HG03442 (cell line): ENCODE measurements at regions not wholly inside any gene's neighbourhood (a gene's known extent, or its start where the extent isn't known, plus 50 kb on each side); places are given as distances from the start of the nearest gene placed in this dataset.
"Not testable (repeated sequence)": the region's sequence is repeated elsewhere in the genome, so short reads cannot be mapped to it uniquely, and the experiment has no call there.

Experiments used
- ATAC-seq: cut with Tn5 transposase; IDR thresholded peaks from one replicate; pipeline ENCODE4 v1.9.1; 2021; ENCODE audit warnings: mild to moderate bottlenecking, moderate library complexity; ENCODE audit not compliant: unreplicated experiment

- no peak for ATAC-seq
Measured at GRCh38 chr2:21814588-21815149, 690.9 kb downstream of the TDRD15 start.

DNA sequence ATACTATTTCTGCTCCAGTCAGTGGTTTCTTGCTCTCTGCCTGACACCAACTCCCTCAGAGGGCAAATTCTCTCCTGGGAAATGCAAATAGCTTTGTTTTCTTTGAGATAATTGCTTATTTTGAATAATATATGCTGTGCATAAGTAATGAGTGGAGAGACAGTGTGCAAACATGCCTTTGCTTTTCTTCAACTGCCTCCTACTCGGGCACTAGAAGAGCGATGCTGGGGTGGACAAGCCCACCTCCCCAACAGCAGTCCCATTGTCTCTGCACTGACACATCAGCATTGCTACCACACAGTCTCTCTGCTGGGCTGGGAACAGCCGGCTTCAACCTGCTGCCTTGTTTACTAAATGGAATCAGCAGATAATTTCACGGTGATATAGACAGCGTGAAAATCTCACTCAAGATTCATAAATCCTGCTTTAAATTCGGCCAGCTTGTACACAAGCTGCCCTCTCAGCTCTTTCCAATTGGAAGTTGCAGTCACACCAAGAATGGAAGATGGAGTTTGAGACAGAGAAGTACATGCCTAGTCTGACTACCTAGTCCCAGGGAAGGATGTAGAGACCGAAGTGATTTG is 694.5 kb downstream of the TDRD15 start:
- ATAC-seq = no peak

- ATAC-seq = no peak
Measured at GRCh38 chr2:21819454-21819853, 695.7 kb downstream of the TDRD15 start.

GRCh38 chr2:21820271-21820670 is 696.5 kb downstream of the TDRD15 start:
- no peak for ATAC-seq

DNA sequence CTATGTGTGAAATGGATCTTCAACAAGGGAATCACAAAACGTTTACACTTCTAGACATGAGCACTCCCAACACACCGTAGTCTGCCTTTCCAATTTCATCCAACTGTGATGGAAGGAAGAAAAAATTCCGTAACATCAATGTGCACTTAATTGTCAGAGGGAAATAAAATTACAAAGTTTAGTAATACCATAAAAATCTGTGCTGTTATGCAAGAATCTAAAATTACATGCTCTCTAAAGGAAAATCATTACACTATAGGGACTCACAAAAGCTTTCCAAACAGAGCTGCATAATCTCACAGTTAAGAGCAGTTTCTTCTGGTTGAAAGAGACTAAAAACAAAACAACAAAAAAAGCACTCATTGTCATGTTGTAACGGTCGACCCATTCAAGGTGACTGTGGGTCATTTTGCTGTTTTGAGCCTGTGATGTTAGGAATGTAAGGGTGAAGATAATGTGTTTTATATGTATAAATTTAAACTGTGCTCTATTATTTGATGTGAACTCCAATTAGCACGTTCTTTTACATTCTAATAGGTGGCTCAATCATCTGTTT is 698.0 kb downstream of the TDRD15 start:
- no peak for ATAC-seq

- ATAC-seq = no peak
Measured at GRCh38 chr2:21822505-21822904, 698.7 kb downstream of the TDRD15 start.

- no peak for ATAC-seq
Measured at GRCh38 chr2:21833767-21834166, 710.0 kb downstream of the TDRD15 start.

- ATAC-seq = no peak
Measured at GRCh38 chr2:21836261-21836660, 712.5 kb downstream of the TDRD15 start.

DNA sequence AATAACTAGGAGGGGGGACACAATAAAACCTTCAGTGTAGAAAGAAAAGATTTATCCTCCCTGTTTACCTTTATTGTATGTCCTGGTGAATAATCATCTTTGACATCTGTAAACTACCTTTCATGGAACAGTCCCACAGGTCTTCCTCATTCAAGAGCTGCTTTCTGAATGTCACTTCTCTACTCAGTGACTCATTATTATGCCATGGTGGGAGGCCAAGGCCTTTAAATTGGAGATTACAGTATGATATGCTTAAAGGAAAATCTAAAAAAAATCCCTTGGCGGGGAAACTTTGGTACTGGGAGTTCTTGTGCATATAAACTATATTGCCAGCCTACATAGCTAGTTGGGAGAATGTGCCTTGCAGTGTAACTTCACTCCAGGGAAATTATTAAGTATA is 713.0 kb downstream of the TDRD15 start:
- ATAC-seq = no peak

DNA sequence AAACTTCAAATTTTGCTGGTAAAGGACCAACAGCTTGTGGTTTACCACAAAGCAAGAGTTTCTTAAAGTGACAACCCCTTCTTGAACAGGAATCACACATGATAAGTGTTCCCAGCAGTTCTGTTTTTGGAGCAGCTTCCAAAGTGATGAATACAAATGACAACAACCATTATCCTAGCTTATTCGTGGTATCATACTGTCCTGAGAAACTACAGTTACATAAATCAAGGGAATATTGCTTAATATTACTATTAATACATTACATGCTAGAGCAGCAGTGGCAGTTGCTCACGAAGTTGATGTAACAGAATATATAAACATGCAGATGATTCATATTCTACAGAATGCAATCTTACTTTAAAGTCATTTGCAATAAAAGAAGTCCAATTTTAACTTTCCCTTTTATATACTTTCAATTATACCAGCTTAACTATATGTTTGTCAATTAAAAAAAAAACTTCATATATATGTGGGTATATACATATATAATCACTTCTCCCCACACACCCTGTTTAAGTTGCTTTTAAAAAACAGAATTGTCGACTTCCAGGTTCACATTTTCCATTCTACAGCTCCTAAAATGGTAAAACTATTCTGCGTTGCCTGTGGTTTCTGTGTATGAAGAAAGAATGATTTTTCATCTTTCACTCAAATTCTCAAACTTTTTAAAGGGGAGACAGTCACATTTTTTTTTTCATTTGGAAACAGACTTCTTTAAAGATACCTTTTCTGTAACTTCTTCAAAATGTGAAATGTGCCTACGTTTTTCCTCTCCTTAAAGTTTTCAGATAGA is 713.6 kb downstream of the TDRD15 start:
- ATAC-seq = no peak

GRCh38 chr2:21841341-21841740 is 717.6 kb downstream of the TDRD15 start:
- ATAC-seq = no peak

- not testable (repeated sequence) for ATAC-seq
Measured at GRCh38 chr2:21850367-21850766, 726.6 kb downstream of the TDRD15 start.

DNA sequence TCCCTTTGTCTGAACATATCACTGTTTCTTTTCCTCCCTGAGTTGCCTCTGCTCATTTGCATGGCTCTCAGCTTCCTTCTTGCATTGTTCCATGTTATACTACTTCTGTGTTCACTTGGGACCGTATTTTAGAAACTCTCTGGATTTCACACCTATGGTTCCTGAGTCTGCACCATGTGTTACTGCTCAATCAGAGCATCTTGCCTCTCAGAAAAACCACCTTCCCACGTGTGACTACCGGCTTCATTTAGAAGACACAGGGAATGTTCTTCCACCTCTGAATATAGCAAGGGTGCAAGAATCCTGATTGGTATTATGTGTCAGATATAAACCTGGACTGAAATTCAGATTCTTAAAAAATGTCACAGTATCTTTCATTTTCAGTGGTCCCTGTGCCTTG is 731.2 kb downstream of the TDRD15 start:
- ATAC-seq = no peak

GRCh38 chr2:21856708-21857107 is 732.9 kb downstream of the TDRD15 start:
- no peak for ATAC-seq

DNA sequence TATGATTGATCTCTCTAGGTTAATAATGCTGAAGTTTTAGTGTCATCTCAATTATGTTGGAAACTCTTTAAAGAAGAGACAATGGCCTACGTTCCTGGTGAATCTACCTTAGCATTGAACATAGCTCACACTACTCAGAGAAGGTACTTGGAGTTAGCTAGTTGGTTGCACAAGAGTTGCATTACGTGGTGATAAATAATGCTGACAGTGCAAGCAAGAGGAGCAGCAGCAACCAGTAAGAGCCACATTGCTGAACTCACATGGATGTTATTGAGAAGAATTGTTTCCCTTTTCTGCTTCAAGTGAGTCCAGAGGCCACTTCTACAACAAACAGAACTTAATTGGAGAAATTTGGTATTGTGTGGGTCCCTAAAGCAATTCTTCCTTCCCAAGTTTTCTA is 737.1 kb downstream of the TDRD15 start:
- no peak for ATAC-seq

- ATAC-seq = no peak
Measured at GRCh38 chr2:21866316-21866715, 742.5 kb downstream of the TDRD15 start.

GRCh38 chr2:21887881-21888280 is 764.1 kb downstream of the TDRD15 start:
- no peak for ATAC-seq

- no peak for ATAC-seq
Measured at GRCh38 chr2:21890041-21890440, 766.3 kb downstream of the TDRD15 start.

DNA sequence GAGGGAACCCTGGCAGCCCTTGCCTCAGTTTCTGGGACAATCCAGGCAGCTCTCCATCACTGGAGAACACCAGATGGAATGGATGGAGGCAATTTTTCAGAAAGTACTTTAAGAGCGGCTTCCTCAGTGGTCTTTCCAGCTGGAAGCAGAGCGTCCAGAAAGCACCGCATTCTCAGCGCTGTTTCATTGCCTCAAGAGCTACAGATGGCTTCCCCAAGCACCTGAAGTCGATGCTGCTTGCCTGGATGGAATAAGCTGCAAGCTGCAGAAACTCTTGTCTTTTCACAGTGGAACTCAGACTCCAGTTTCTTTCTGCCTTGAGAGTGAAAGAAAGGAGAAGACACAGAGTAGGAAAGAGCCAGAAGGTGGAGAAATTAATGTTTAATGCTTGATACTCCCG is 766.9 kb downstream of the TDRD15 start:
- ATAC-seq = no peak

GRCh38 chr2:21891191-21891590 is 767.4 kb downstream of the TDRD15 start:
- ATAC-seq = no peak

DNA sequence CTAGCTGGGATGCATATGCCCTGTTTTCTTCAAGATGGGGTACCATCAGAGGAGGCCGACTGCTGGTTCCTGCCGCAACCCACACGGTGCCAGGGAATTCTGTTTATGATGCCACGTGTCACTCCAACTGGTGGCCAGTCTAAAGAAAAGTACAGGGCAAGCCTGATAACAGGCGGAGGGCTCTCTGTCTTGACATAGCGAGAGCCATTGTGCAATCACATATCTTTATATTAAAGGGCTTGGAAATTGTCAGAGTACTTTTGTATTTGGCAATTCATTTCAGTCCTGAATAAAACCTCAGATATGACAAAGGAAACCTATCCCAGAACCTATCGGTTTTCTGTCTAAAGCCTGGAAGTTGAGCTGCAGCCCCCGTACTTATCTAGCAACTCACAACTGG is 768.4 kb downstream of the TDRD15 start:
- ATAC-seq = no peak

DNA sequence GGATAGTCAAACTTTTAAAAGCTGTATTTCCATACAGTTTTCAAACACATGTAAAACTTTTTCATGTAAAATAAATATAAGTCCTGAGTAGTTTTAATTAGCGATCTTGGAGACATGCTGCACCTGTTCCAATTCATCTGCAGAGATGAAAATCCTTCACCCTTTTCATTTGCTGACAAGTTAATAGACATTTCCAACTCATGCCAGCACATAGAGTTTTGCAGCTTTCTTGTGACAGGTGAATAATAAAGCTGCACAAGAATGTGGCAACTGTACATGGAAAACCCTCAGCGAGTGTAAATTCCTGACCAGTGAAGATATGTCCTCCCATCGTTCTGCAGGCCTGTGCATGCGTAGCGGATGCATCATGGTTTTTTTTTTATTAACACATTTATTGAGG is 771.4 kb downstream of the TDRD15 start:
- ATAC-seq = no peak
